Liver (tissue), 8 donors: ENCODE measurements at regions not wholly inside any gene's neighbourhood (a gene's known extent, or its start where the extent isn't known, plus 50 kb on each side); places are given as distances from the start of the nearest gene placed in this dataset.

Experiments
- DNase-seq: peaks from one replicate; pipeline ENCODE4 v3.0.0-alpha.2; 2017; ENCODE audit warnings: low spot score
- H3K27ac ChIP-seq, 2 donors: one replicate each; pipeline ENCODE4 v1.7.0; 2013; ENCODE audit warnings: inconsistent platforms in 2 of 2, low read length in 2 of 2, control low read depth in 1 of 2, low read depth in 1 of 2, mild to moderate bottlenecking in 1 of 2
- H3K27me3 ChIP-seq, 4 donors: one replicate each; pipeline versions ENCODE4 v1.6.1 to v1.7.0; 2013; ENCODE audit warnings: low read length in 3 of 4, inconsistent platforms in 1 of 4, mild to moderate bottlenecking in 1 of 4, moderate library complexity in 1 of 4; ENCODE audit not compliant: control insufficient read depth in 4 of 4, insufficient read depth in 4 of 4
- H3K36me3 ChIP-seq, 4 donors: one replicate each; pipeline versions ENCODE4 v1.6.1 to v1.7.0; 2013; ENCODE audit warnings: low read length in 3 of 4, mild to moderate bottlenecking in 3 of 4, low read depth in 1 of 4, moderate library complexity in 1 of 4; ENCODE audit not compliant: control insufficient read depth in 4 of 4, insufficient read depth in 3 of 4
- H3K4me1 ChIP-seq, 4 donors: one replicate each; pipeline versions ENCODE4 v1.6.1 to v1.7.0; 2013; ENCODE audit warnings: low read length in 3 of 4, mild to moderate bottlenecking in 3 of 4, moderate library complexity in 1 of 4; ENCODE audit not compliant: control insufficient read depth in 4 of 4, insufficient read depth in 4 of 4
- H3K4me3 ChIP-seq, 3 donors: one replicate each; pipeline versions ENCODE4 v1.6.1 to v1.7.0; 2013; ENCODE audit warnings: low read length in 3 of 3, control low read depth in 1 of 3, low read depth in 1 of 3, mild to moderate bottlenecking in 1 of 3
- H3K9ac ChIP-seq, 2 donors: one replicate each; pipeline ENCODE4 v1.7.0; 2013; ENCODE audit warnings: low read length in 2 of 2, mild to moderate bottlenecking in 2 of 2, moderate library complexity in 2 of 2, control low read depth in 1 of 2, low read depth in 1 of 2
- H3K9me3 ChIP-seq, 4 donors: one replicate each; pipeline versions ENCODE4 v1.6.1 to v1.7.0; 2013; ENCODE audit warnings: low read length in 3 of 4; ENCODE audit not compliant: control insufficient read depth in 4 of 4
- EGR1 ChIP-seq, 2 donors: IDR thresholded peaks; 2 replicates each; pipeline ENCODE4 v1.6.1; 2016 to 2018; ENCODE audit warnings: antibody characterized with exemption in 2 of 2, low read depth in 2 of 2
- FOXA1 ChIP-seq: IDR thresholded peaks from 2 replicates; pipeline ENCODE4 v1.6.1; 2016; ENCODE audit warnings: antibody characterized with exemption
- FOXA2 ChIP-seq: IDR thresholded peaks from 2 replicates; pipeline ENCODE4 v1.6.1; 2016; ENCODE audit warnings: antibody characterized with exemption
- GABPA ChIP-seq, 2 donors: IDR thresholded peaks in 1 of 2; conservative IDR thresholded peaks in 1 of 2; 2 replicates each; pipeline ENCODE4 v1.6.1; 2016; ENCODE audit warnings: antibody characterized with exemption in 2 of 2, mild to moderate bottlenecking in 1 of 2, moderate library complexity in 1 of 2
- HNF4A ChIP-seq, 2 donors: conservative IDR thresholded peaks; 2 replicates each; pipeline ENCODE4 v1.6.1; 2016; ENCODE audit warnings: antibody characterized with exemption in 2 of 2, mild to moderate bottlenecking in 2 of 2
- HNF4G ChIP-seq: IDR thresholded peaks from 2 replicates; pipeline ENCODE4 v1.6.1; 2016; ENCODE audit warnings: antibody characterized with exemption
- JUND ChIP-seq, 2 donors: IDR thresholded peaks; 2 replicates each; pipeline ENCODE4 v1.6.1; 2016; ENCODE audit warnings: antibody characterized with exemption in 2 of 2
- NR2F2 ChIP-seq: IDR thresholded peaks from 2 replicates; pipeline ENCODE4 v1.6.1; 2016; ENCODE audit warnings: antibody characterized with exemption
- RAD21 ChIP-seq, 2 donors: IDR thresholded peaks; 2 replicates each; pipeline ENCODE4 v1.6.1; 2016; ENCODE audit warnings: antibody characterized with exemption in 2 of 2, mild to moderate bottlenecking in 2 of 2
- RXRA ChIP-seq, 2 donors: IDR thresholded peaks; 2 replicates each; pipeline ENCODE4 v1.6.1; 2017 to 2018; ENCODE audit warnings: antibody characterized with exemption in 2 of 2, mild to moderate bottlenecking in 1 of 2
- SP1 ChIP-seq: IDR thresholded peaks from 2 replicates; pipeline ENCODE4 v1.6.1; 2018; ENCODE audit warnings: antibody characterized with exemption, mild to moderate bottlenecking
- TAF1 ChIP-seq: conservative IDR thresholded peaks from 2 replicates; pipeline ENCODE4 v1.6.1; 2016; ENCODE audit warnings: antibody characterized with exemption, mild to moderate bottlenecking
- YY1 ChIP-seq: IDR thresholded peaks from 2 replicates; pipeline ENCODE4 v1.6.1; 2016; ENCODE audit warnings: antibody characterized with exemption, mild to moderate bottlenecking
- WGBS: extraction: QIAGEN DNeasy Blood & Tissue Kit; methylation state at CpG from one replicate; pipeline ENCODE4 v1.1.7; 2013; 5-methylcytosine and 5-hydroxymethylcytosine counted together
- TF ChIP-seq, protein P1 (sequence below): IDR thresholded peaks from 2 replicates; pipeline ENCODE4 v1.6.1; 2016; ENCODE audit warnings: antibody characterized with exemption
- TF ChIP-seq, protein P2 (sequence below): IDR thresholded peaks from 2 replicates; pipeline ENCODE4 v1.6.1; 2016; ENCODE audit warnings: antibody characterized with exemption
- TF ChIP-seq, protein P3 (sequence below): fragments of 150-350 bp; IDR thresholded peaks from 2 replicates; pipeline ENCODE4 v1.5.1; 2017; ENCODE audit warnings: improper control_type of control experiment, low read depth, low read length; ENCODE audit not compliant: missing input control
- TF ChIP-seq, protein P4 (sequence below): IDR thresholded peaks from 2 replicates; pipeline ENCODE4 v1.6.1; 2016; ENCODE audit warnings: antibody characterized with exemption
- donor health status: healthy.
- donor health status: healthy.
- donor health status: healthy.
- donor health status: healthy.
- donor health status: healthy.

DNA sequence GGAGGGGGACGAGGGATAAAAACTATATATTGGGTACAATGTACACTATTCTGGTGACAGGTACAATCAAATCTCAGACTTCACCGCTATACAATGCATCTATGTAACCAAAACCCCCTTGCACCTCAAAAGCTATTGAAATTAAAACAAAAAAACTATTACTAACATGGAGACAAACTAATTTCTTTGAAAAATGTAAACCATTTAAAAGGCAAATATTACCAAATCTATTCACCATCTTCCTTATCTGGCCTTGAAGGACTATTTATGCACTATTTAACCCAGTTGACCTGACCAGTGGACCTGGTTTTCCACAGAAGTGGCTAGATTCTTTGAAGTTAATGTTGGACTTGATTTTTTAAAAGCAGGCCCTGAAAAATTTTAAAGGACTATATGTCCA is 212.3 kb upstream of the RPS6KA3 start:
- WGBS = 95% methylated on average over 2 of the region's 2 CpGs
- Histone ChIP-seq H3K4me1 (no peaks in the 10 kb centered on the region), H3K9ac (no peak overlapping the region), H3K27me3 (peaks cover 0 to 2% (median 0%) of the 10 kb centered on the region in 4 donors), H3K9me3 (peaks cover 0 to 2% (median under 1%) of the 10 kb centered on the region in 4 donors), H3K36me3 (no peaks in the 10 kb centered on the region), H3K4me3 (no peak overlapping the region), H3K27ac (no peak overlapping the region)
- TF ChIP-seq, protein P1, sequence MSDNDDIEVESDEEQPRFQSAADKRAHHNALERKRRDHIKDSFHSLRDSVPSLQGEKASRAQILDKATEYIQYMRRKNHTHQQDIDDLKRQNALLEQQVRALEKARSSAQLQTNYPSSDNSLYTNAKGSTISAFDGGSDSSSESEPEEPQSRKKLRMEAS = no peak
- no peak for TF ChIP-seq GABPA (IDR thresholded peaks at IDR 0.05 in 1 of 2, conservative IDR thresholded peaks at IDR 0.05 in 1 of 2)
- TF ChIP-seq, protein P2, sequence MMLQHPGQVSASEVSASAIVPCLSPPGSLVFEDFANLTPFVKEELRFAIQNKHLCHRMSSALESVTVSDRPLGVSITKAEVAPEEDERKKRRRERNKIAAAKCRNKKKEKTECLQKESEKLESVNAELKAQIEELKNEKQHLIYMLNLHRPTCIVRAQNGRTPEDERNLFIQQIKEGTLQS = no peak
- TF ChIP-seq, protein P3, sequence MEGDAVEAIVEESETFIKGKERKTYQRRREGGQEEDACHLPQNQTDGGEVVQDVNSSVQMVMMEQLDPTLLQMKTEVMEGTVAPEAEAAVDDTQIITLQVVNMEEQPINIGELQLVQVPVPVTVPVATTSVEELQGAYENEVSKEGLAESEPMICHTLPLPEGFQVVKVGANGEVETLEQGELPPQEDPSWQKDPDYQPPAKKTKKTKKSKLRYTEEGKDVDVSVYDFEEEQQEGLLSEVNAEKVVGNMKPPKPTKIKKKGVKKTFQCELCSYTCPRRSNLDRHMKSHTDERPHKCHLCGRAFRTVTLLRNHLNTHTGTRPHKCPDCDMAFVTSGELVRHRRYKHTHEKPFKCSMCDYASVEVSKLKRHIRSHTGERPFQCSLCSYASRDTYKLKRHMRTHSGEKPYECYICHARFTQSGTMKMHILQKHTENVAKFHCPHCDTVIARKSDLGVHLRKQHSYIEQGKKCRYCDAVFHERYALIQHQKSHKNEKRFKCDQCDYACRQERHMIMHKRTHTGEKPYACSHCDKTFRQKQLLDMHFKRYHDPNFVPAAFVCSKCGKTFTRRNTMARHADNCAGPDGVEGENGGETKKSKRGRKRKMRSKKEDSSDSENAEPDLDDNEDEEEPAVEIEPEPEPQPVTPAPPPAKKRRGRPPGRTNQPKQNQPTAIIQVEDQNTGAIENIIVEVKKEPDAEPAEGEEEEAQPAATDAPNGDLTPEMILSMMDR = no peak
- TF ChIP-seq EGR1 (IDR thresholded peaks at IDR 0.05; ENCODE audit: low read depth in 2 of 2) = no peak
- no peak for TF ChIP-seq HNF4G
- no peak for TF ChIP-seq FOXA2
- no peak for TF ChIP-seq FOXA1
- no peak for TF ChIP-seq HNF4A (conservative IDR thresholded peaks at IDR 0.05)
- TF ChIP-seq NR2F2 = no peak
- no peak for TF ChIP-seq RXRA (IDR thresholded peaks at IDR 0.05)
- TF ChIP-seq, protein P4, sequence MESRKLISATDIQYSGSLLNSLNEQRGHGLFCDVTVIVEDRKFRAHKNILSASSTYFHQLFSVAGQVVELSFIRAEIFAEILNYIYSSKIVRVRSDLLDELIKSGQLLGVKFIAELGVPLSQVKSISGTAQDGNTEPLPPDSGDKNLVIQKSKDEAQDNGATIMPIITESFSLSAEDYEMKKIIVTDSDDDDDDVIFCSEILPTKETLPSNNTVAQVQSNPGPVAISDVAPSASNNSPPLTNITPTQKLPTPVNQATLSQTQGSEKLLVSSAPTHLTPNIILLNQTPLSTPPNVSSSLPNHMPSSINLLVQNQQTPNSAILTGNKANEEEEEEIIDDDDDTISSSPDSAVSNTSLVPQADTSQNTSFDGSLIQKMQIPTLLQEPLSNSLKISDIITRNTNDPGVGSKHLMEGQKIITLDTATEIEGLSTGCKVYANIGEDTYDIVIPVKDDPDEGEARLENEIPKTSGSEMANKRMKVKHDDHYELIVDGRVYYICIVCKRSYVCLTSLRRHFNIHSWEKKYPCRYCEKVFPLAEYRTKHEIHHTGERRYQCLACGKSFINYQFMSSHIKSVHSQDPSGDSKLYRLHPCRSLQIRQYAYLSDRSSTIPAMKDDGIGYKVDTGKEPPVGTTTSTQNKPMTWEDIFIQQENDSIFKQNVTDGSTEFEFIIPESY = no peak
- no peak for TF ChIP-seq JUND (IDR thresholded peaks at IDR 0.05)
- TF ChIP-seq TAF1 = no peak
- TF ChIP-seq SP1 = no peak
- TF ChIP-seq RAD21 (IDR thresholded peaks at IDR 0.05) = no peak
- DNase-seq = no peak

DNA sequence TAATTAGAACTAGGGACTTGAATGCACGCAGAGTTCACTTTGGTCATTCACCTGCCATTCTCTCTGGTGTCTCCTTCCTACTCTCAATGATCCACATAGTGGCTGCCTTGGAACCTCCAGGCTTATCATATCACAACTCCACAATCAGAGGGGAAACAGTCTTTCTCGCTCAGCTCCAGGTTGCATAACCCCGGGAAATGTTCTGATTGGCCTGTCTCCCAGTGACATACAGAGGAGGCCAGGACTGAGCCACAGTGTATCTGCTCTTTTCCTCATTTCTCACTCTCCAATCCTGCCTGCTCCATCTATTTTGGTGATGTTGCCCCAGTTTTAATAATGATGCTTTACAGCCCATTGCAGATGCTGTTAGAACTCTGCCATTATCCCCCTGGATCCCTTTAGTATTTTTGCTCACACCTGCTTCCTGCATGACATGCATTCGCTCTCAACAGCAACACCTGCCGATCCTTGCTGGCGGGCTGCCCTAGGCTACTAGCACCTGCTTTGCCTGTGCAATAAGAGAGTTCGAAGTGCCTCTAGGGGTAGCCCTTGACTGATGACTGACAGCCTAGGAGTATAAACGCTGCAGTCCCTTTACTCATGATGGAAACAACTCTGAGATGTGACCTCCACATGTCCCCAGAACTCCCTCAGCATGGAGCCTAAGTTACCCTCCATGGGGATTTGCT is 211.3 kb upstream of the RPS6KA3 start:
- WGBS = 79% methylated on average over 8 of the region's 8 CpGs
- H3K9me3 ChIP-seq = peaks cover 0 to 2% (median 0%) of the 10 kb centered on the region in 4 donors
- no peak overlapping the region for H3K4me3 ChIP-seq
- no peak overlapping the region for H3K9ac ChIP-seq
- no peaks in the 10 kb centered on the region for H3K36me3 ChIP-seq
- H3K4me1 ChIP-seq = no peaks in the 10 kb centered on the region
- no peak for DNase-seq
- peaks cover 0 to 2% (median 0%) of the 10 kb centered on the region in 4 donors for H3K27me3 ChIP-seq
- no peak overlapping the region for H3K27ac ChIP-seq
- TF ChIP-seq FOXA2 = no peak
- no peak for TF ChIP-seq NR2F2
- TF ChIP-seq HNF4G = no peak
- no peak for TF ChIP-seq HNF4A (conservative IDR thresholded peaks at IDR 0.05)
- TF ChIP-seq, protein P4 = no peak
- no peak for TF ChIP-seq RAD21 (IDR thresholded peaks at IDR 0.05)
- no peak for TF ChIP-seq EGR1 (IDR thresholded peaks at IDR 0.05; ENCODE audit: low read depth in 2 of 2)
- no peak for TF ChIP-seq YY1
- TF ChIP-seq TAF1 = no peak
- no peak for TF ChIP-seq SP1
- TF ChIP-seq FOXA1 = no peak
- TF ChIP-seq, protein P1 = no peak
